Neural cell (in vitro differentiated cells): ENCODE measurements at regions not wholly inside any gene's neighbourhood (a gene's known extent, or its start where the extent isn't known, plus 50 kb on each side); places are given as distances from the start of the nearest gene placed in this dataset.

Experiments
- H2AFZ ChIP-seq: fragments of 200-600, 300-800 bp; sonication (generic), shearing (Covaris generic); 2 replicates; pipeline ENCODE4 v1.6.0; 2014; ENCODE audit warnings: low read depth, mild to moderate bottlenecking, antibody characterized with exemption, low read length, moderate library complexity
- H3F3A ChIP-seq: fragments of 200-600 bp; shearing (Covaris generic); 2 replicates; pipeline ENCODE4 v1.6.1; 2016; ENCODE audit warnings: mild to moderate bottlenecking, moderate library complexity, mixed read lengths, antibody characterized with exemption, low read length; ENCODE audit not compliant: insufficient read depth, poor library complexity, severe bottlenecking
- H3K27ac ChIP-seq: fragments of 200-600, 300-800 bp; sonication (generic), shearing (Covaris generic); 2 replicates; pipeline ENCODE4 v1.5.1; 2014; ENCODE audit warnings: mild to moderate bottlenecking, low read length, moderate library complexity
- H3K27me3 ChIP-seq: fragments of 300-800, 200-600 bp; sonication (generic), shearing (Covaris generic); 2 replicates; pipeline ENCODE4 v1.6.0; 2014; ENCODE audit warnings: mild to moderate bottlenecking, low read depth, low read length, moderate library complexity; ENCODE audit not compliant: insufficient read depth
- H3K36me3 ChIP-seq: fragments of 300-800, 200-600 bp; sonication (generic), shearing (Covaris generic); 2 replicates; pipeline ENCODE4 v1.5.1; 2014; ENCODE audit warnings: mild to moderate bottlenecking, antibody characterized with exemption, low read length, moderate library complexity; ENCODE audit not compliant: insufficient read depth
- H3K4me2 ChIP-seq: fragments of 300-800, 200-600 bp; sonication (generic), shearing (Covaris generic); 2 replicates; pipeline ENCODE4 v1.6.0; 2014; ENCODE audit warnings: mild to moderate bottlenecking, low read length
- H3K4me3 ChIP-seq: fragments of 300-800, 200-600 bp; sonication (generic), shearing (Covaris generic); 2 replicates; pipeline ENCODE4 v1.5.1; 2014; ENCODE audit warnings: mild to moderate bottlenecking, low read length, moderate library complexity
- H3K79me2 ChIP-seq: fragments of 200-600 bp; shearing (Covaris generic); replicated peaks from 2 replicates; pipeline ENCODE4 v1.6.0; 2014; ENCODE audit warnings: mild to moderate bottlenecking, low read length, moderate library complexity; ENCODE audit not compliant: insufficient read depth
- H3K9ac ChIP-seq: fragments of 300-800, 200-600 bp; sonication (generic), shearing (Covaris generic); 2 replicates; pipeline ENCODE4 v1.6.1; 2016; ENCODE audit warnings: mild to moderate bottlenecking, low read length, mixed read lengths
- H3K9me2 ChIP-seq: fragments of 200-600 bp; shearing (Covaris generic); 2 replicates; pipeline ENCODE4 v1.6.1; 2016; ENCODE audit warnings: mild to moderate bottlenecking, low read length, mixed read lengths; ENCODE audit not compliant: insufficient read depth
- H3K9me3 ChIP-seq: fragments of 200-600, 300-800 bp; sonication (generic), shearing (Covaris generic); 2 replicates; pipeline ENCODE4 v1.6.1; 2016; ENCODE audit warnings: mild to moderate bottlenecking, mixed run types, low read length, moderate library complexity, mixed read lengths
- H4K20me1 ChIP-seq: fragments of 200-600 bp; shearing (Covaris generic); 2 replicates; pipeline ENCODE4 v1.6.1; 2016; ENCODE audit warnings: mild to moderate bottlenecking, mixed run types; ENCODE audit not compliant: insufficient read depth
- EP300 ChIP-seq: fragments of 450-650 bp; conservative IDR thresholded peaks from 2 replicates; pipeline ENCODE4 v1.6.1; 2014; ENCODE audit warnings: antibody characterized with exemption, mild to moderate bottlenecking, moderate library complexity; ENCODE audit not compliant: poor library complexity, severe bottlenecking
- EZH2 ChIP-seq: fragments of 200-600, 300-800 bp; shearing (Covaris generic), sonication (generic); IDR thresholded peaks from 2 replicates; pipeline ENCODE4 v1.6.1; 2014; ENCODE audit warnings: antibody characterized with exemption, low read length, borderline replicate concordance, mild to moderate bottlenecking; ENCODE audit not compliant: insufficient read depth, poor library complexity, severe bottlenecking
- MXI1 ChIP-seq: fragments of 450-650 bp; conservative IDR thresholded peaks from 2 replicates; pipeline ENCODE4 v1.6.1; 2014; ENCODE audit warnings: antibody characterized with exemption, mild to moderate bottlenecking; ENCODE audit not compliant: poor library complexity, severe bottlenecking
- POLR2AphosphoS5 ChIP-seq: IDR thresholded peaks from 2 replicates; pipeline ENCODE4 v1.6.1; 2012
- RAD21 ChIP-seq: fragments of 450-650 bp; conservative IDR thresholded peaks from 2 replicates; pipeline ENCODE4 v1.6.1; 2014; ENCODE audit warnings: antibody characterized with exemption, mild to moderate bottlenecking, moderate library complexity
- SMC3 ChIP-seq: fragments of 450-650 bp; conservative IDR thresholded peaks from 2 replicates; pipeline ENCODE4 v1.6.1; 2014; ENCODE audit warnings: antibody characterized with exemption, mild to moderate bottlenecking, moderate library complexity; ENCODE audit not compliant: poor library complexity
- TAF1 ChIP-seq: IDR thresholded peaks from 2 replicates; pipeline ENCODE4 v1.6.1; 2012; ENCODE audit warnings: low read depth
- TF ChIP-seq, protein P1 (sequence below): IDR thresholded peaks from 2 replicates; pipeline ENCODE4 v1.6.1; 2012; ENCODE audit warnings: borderline replicate concordance
- TF ChIP-seq, protein P2 (sequence below): fragments of 450-650 bp; IDR thresholded peaks from 2 replicates; pipeline ENCODE4 v1.5.1; 2014; ENCODE audit warnings: antibody characterized with exemption, mild to moderate bottlenecking, moderate library complexity; ENCODE audit not compliant: poor library complexity, severe bottlenecking

DNA sequence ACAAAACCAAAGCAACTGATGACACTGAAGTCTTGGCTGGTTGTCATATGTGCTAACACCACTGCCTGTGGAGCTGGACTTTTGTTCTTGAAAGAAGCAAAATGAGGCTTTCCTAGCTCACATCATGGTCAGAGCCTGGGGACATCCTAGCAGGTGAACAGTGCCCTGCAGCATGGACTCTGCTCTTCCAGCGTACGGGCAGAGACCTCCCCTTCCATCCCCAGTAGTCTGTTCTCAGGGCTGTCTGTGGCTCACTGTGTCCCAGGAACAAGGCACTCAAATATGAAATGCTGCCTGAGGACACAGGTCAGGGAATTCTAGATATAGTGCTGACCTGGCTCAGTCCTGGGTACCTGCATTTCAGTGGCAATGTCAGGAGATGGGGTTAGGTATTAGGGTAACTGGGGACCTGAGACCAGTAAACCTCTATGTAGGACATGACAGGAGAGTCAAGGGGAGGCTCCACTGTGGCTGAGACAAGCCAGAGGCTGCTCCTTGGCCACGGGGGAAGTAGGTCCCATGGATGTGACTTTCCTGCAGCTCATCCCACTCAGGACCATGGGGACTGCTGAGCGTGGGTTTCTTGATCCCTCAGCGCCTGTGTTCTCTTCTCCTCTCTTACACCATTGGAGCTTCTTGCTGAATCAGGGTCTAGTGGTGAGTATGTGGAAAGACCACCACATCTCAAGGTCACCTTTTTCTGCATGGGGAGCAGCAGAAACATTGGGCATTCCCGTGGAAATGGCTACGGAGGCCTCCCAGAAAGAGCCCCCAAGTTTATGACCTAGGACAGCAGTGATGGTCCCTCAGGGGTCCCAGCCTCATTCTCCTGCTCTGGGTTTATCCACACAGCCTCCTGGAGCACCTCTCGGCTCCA, 80.1 kb downstream of the ZNF280B start:
- TF ChIP-seq EZH2 (no peak), SMC3 (no peak), MXI1 (no peak), RAD21 (no peak), POLR2AphosphoS5 (no peak), EP300 (no peak), TAF1 (no peak)
- TF ChIP-seq, protein P1, sequence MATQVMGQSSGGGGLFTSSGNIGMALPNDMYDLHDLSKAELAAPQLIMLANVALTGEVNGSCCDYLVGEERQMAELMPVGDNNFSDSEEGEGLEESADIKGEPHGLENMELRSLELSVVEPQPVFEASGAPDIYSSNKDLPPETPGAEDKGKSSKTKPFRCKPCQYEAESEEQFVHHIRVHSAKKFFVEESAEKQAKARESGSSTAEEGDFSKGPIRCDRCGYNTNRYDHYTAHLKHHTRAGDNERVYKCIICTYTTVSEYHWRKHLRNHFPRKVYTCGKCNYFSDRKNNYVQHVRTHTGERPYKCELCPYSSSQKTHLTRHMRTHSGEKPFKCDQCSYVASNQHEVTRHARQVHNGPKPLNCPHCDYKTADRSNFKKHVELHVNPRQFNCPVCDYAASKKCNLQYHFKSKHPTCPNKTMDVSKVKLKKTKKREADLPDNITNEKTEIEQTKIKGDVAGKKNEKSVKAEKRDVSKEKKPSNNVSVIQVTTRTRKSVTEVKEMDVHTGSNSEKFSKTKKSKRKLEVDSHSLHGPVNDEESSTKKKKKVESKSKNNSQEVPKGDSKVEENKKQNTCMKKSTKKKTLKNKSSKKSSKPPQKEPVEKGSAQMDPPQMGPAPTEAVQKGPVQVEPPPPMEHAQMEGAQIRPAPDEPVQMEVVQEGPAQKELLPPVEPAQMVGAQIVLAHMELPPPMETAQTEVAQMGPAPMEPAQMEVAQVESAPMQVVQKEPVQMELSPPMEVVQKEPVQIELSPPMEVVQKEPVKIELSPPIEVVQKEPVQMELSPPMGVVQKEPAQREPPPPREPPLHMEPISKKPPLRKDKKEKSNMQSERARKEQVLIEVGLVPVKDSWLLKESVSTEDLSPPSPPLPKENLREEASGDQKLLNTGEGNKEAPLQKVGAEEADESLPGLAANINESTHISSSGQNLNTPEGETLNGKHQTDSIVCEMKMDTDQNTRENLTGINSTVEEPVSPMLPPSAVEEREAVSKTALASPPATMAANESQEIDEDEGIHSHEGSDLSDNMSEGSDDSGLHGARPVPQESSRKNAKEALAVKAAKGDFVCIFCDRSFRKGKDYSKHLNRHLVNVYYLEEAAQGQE = no peak
- TF ChIP-seq, protein P2, sequence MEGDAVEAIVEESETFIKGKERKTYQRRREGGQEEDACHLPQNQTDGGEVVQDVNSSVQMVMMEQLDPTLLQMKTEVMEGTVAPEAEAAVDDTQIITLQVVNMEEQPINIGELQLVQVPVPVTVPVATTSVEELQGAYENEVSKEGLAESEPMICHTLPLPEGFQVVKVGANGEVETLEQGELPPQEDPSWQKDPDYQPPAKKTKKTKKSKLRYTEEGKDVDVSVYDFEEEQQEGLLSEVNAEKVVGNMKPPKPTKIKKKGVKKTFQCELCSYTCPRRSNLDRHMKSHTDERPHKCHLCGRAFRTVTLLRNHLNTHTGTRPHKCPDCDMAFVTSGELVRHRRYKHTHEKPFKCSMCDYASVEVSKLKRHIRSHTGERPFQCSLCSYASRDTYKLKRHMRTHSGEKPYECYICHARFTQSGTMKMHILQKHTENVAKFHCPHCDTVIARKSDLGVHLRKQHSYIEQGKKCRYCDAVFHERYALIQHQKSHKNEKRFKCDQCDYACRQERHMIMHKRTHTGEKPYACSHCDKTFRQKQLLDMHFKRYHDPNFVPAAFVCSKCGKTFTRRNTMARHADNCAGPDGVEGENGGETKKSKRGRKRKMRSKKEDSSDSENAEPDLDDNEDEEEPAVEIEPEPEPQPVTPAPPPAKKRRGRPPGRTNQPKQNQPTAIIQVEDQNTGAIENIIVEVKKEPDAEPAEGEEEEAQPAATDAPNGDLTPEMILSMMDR = no peak
- no peaks in the 10 kb centered on the region for H3K36me3 ChIP-seq
- H3K9ac ChIP-seq = no peak overlapping the region
- H3K9me2 ChIP-seq = no peaks in the 10 kb centered on the region
- no peak overlapping the region for H3K27ac ChIP-seq
- no peaks in the 10 kb centered on the region for H3F3A ChIP-seq
- no peak overlapping the region for H2AFZ ChIP-seq
- H3K9me3 ChIP-seq = no peaks in the 10 kb centered on the region
- H3K79me2 ChIP-seq = no peaks in the 10 kb centered on the region
- H3K4me3 ChIP-seq = no peak overlapping the region
- no peaks in the 10 kb centered on the region for H4K20me1 ChIP-seq
- H3K27me3 ChIP-seq = no peaks in the 10 kb centered on the region
- no peak overlapping the region for H3K4me2 ChIP-seq

DNA sequence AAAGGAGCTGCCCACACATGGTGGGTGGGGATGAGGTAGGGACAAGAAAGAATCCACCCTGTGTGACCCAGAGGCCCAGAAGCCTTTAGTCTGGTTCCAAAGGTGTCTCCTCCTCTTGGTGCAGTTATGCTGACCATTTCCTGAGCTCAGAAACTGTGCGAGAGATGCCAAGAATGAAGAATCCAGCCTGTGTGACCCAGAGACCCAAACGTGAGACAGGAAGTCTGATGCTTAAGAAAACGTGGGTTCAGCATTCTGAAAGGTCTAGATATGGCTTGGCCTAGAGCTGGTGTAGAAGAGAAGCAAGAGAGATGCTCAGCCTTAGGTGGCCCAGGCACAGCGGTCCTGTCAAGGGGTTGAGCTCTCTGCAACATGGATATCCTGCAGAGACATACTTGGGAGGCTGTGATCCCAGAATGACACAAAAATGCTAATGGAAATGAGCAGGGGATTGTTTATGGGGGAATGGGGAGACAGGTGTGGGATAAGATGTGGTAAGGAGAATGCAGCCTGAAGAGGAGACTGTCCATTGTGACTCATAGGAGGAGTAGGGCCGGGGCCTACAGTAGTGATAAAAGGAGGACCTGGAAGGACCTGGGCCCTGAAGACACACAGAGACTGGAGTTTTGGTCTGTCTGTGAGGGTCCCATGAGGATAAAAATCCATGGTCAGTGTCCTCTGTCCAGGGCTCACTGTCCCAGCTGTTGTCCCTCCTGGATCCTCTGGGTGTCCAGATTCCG, 79.0 kb downstream of the ZNF280B start:
- no peak overlapping the region for H2AFZ ChIP-seq
- H3K27ac ChIP-seq = no peak overlapping the region
- no peaks in the 10 kb centered on the region for H3K36me3 ChIP-seq
- H3K4me2 ChIP-seq = no peak overlapping the region
- H3K27me3 ChIP-seq = no peaks in the 10 kb centered on the region
- H3K79me2 ChIP-seq = no peaks in the 10 kb centered on the region
- no peak overlapping the region for H3K9ac ChIP-seq
- TF ChIP-seq TAF1 (no peak), EZH2 (no peak), POLR2AphosphoS5 (no peak), SMC3 (no peak), RAD21 (no peak), EP300 (no peak), MXI1 (no peak)
- TF ChIP-seq, protein P2 = no peak
- TF ChIP-seq, protein P1 = no peak
- no peak overlapping the region for H3K4me3 ChIP-seq
- H3K9me2 ChIP-seq = no peaks in the 10 kb centered on the region
- H3F3A ChIP-seq = no peaks in the 10 kb centered on the region
- no peaks in the 10 kb centered on the region for H4K20me1 ChIP-seq
- no peaks in the 10 kb centered on the region for H3K9me3 ChIP-seq
